ENCODE measurements at regions not wholly inside any gene's neighbourhood (a gene's known extent, or its start where the extent isn't known, plus 50 kb on each side); places are given as distances from the start of the nearest gene placed in this dataset.

DNA sequence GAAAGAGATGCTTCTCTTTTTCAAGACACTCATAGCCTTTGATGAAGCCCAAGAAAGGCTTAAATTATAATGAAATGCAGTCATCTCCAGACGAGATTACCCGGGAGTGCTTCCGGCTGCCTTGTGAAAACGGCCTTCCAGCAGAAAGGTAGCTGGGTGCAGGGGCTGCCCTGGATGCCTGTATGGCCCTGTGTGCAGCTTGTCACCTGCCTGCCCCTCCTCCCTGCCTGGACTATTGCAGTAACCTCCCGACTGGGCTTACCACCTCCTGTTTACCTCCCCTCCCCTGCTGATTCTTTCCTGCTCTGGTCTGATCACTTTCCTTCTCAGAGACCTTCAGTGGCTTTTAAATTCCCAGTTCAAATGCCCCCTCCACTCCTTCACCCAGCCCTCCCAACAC, 126.4 kb upstream of the SYT13 start:
- WGBS (ENCODE audit: insufficient coverage): 43% methylated on average over 5 of the region's 5 CpGs
- no peaks in the 10 kb centered on the region for H3K9me3 ChIP-seq (replicated peaks in 1 of 2; ENCODE audit: control insufficient read depth in 1 of 2, insufficient read depth in 1 of 2, low read length in 2 of 2)
- no peak for DNase-seq
- no peak overlapping the region for H3K4me3 ChIP-seq (replicated peaks in 1 of 3; ENCODE audit: low read depth in 2 of 3, low read length in 3 of 3)
- Mint-ChIP-seq H3K4me3 (no peak overlapping the region), H3K9me3 (no peaks in the 10 kb centered on the region), H3K27ac (no peak overlapping the region), H3K27me3 (ENCODE audit: low read depth in 3 of 3) (peaks cover 32 to 42% (median 39%) of the 10 kb centered on the region in 3 donors), H3K36me3 (no peaks in the 10 kb centered on the region), H3K4me1 (no peaks in the 10 kb centered on the region)
- no peaks in the 10 kb centered on the region for H4K20me1 ChIP-seq (ENCODE audit: insufficient read depth, low read length)
- no peak overlapping the region for H3K4me2 ChIP-seq (replicated peaks; ENCODE audit: extremely low read depth, low read length, poor library complexity, severe bottlenecking)
- no peaks in the 10 kb centered on the region for H3K36me3 ChIP-seq (replicated peaks in 1 of 2; ENCODE audit: control insufficient read depth in 1 of 2, insufficient read depth in 2 of 2, low read length in 2 of 2)
- H3K9ac ChIP-seq (ENCODE audit: insufficient read depth, low read length, poor library complexity, severe bottlenecking): no peak overlapping the region
- intact Hi-C loops (cut with micrococcal nuclease): loop anchor here in 1 of 2 donors (10.0 kb wide), 1 partner anchor 1068 kb away; no protein-coding TSS in a partner anchor
- no peak overlapping the region for H2AFZ ChIP-seq (ENCODE audit: insufficient read depth, low read depth, low read length, poor library complexity, severe bottlenecking)
- no peaks in the 10 kb centered on the region for H3K79me2 ChIP-seq (ENCODE audit: insufficient read depth, low read length)
- TF ChIP-seq, protein P1, sequence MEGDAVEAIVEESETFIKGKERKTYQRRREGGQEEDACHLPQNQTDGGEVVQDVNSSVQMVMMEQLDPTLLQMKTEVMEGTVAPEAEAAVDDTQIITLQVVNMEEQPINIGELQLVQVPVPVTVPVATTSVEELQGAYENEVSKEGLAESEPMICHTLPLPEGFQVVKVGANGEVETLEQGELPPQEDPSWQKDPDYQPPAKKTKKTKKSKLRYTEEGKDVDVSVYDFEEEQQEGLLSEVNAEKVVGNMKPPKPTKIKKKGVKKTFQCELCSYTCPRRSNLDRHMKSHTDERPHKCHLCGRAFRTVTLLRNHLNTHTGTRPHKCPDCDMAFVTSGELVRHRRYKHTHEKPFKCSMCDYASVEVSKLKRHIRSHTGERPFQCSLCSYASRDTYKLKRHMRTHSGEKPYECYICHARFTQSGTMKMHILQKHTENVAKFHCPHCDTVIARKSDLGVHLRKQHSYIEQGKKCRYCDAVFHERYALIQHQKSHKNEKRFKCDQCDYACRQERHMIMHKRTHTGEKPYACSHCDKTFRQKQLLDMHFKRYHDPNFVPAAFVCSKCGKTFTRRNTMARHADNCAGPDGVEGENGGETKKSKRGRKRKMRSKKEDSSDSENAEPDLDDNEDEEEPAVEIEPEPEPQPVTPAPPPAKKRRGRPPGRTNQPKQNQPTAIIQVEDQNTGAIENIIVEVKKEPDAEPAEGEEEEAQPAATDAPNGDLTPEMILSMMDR (IDR thresholded peaks at IDR 0.05): no peak
- no peaks in the 10 kb centered on the region for H3K4me1 ChIP-seq (ENCODE audit: control insufficient read depth in 1 of 2, insufficient read depth in 2 of 2, low read length in 2 of 2)
- H3K27ac ChIP-seq (ENCODE audit: low read depth in 1 of 2, low read length in 2 of 2): no peak overlapping the region
- peaks cover 13 to 30% of the 10 kb centered on the region in 2 donors for H3K27me3 ChIP-seq (ENCODE audit: control insufficient read depth in 2 of 2, insufficient read depth in 2 of 2, low read length in 2 of 2)

DNA sequence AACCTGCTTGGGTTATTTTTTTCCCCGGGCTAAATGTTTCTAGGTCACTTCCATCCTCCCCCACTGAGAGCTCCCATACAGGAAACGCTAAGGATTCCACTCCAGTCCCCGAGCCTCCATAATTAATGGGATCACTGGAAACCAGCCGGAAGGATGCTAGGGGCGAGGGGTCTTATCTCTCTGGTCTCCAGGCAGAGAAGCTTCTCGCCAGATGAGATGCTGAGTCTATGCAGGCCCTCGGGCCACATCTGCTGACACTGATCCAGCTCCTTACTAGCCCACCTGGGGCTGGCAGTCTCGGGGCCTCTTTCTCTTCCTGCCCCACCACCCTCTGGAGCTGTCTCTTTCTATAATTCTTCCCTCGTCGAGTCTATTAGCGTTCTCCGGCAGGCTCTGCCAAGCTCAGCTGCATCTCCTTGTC, 125.9 kb upstream of the SYT13 start:
- Histone ChIP-seq H3K4me2 (replicated peaks; ENCODE audit: extremely low read depth, low read length, poor library complexity, severe bottlenecking) (no peak overlapping the region), H4K20me1 (ENCODE audit: insufficient read depth, low read length) (no peaks in the 10 kb centered on the region), H3K9me3 (replicated peaks in 1 of 2; ENCODE audit: control insufficient read depth in 1 of 2, insufficient read depth in 1 of 2, low read length in 2 of 2) (no peaks in the 10 kb centered on the region), H2AFZ (ENCODE audit: insufficient read depth, low read depth, low read length, poor library complexity, severe bottlenecking) (no peak overlapping the region), H3K4me1 (ENCODE audit: control insufficient read depth in 1 of 2, insufficient read depth in 2 of 2, low read length in 2 of 2) (no peaks in the 10 kb centered on the region), H3K79me2 (ENCODE audit: insufficient read depth, low read length) (no peaks in the 10 kb centered on the region), H3K27me3 (ENCODE audit: control insufficient read depth in 2 of 2, insufficient read depth in 2 of 2, low read length in 2 of 2) (peaks cover 13 to 30% of the 10 kb centered on the region in 2 donors), H3K4me3 (replicated peaks in 1 of 3; ENCODE audit: low read depth in 2 of 3, low read length in 3 of 3) (no peak overlapping the region), H3K36me3 (replicated peaks in 1 of 2; ENCODE audit: control insufficient read depth in 1 of 2, insufficient read depth in 2 of 2, low read length in 2 of 2) (no peaks in the 10 kb centered on the region), H3K27ac (ENCODE audit: low read depth in 1 of 2, low read length in 2 of 2) (no peak overlapping the region), H3K9ac (ENCODE audit: insufficient read depth, low read length, poor library complexity, severe bottlenecking) (no peak overlapping the region)
- H3K36me3 Mint-ChIP-seq: no peaks in the 10 kb centered on the region
- WGBS (ENCODE audit: insufficient coverage): 56% methylated on average over 4 of the region's 12 CpGs
- intact Hi-C loops (cut with micrococcal nuclease): loop anchor here in 1 of 2 donors (10.0 kb wide), 1 partner anchor 1067 kb away; no protein-coding TSS in a partner anchor
- TF ChIP-seq, protein P1 (IDR thresholded peaks at IDR 0.05): no peak
- peaks cover 32 to 47% (median 39%) of the 10 kb centered on the region in 3 donors for H3K27me3 Mint-ChIP-seq (ENCODE audit: low read depth in 3 of 3)
- H3K4me3 Mint-ChIP-seq: no peak overlapping the region
- DNase-seq: no peak
- H3K4me1 Mint-ChIP-seq: no peaks in the 10 kb centered on the region
- no peak overlapping the region for H3K27ac Mint-ChIP-seq
- no peaks in the 10 kb centered on the region for H3K9me3 Mint-ChIP-seq
